ENCODE measurements at regions not wholly inside any gene's neighbourhood (a gene's known extent, or its start where the extent isn't known, plus 50 kb on each side); places are given as distances from the start of the nearest gene placed in this dataset.

GRCh38 chr4:103429283-103429682, 231.1 kb upstream of the CENPE start:
- peaks cover 13% of the 10 kb centered on the region; the same call in 2 of the 3 replicates for H3K36me3 Mint-ChIP-seq (ENCODE audit: low read depth)
- H2AFZ ChIP-seq, result no peak overlapping the region
- H3K4me3 Mint-ChIP-seq, result no peak overlapping the region; the same call in 2 of the 3 replicates
- peak overlapping the region; percentile 67 for H3K4me2 ChIP-seq
- no peaks in the 10 kb centered on the region for H3K79me2 ChIP-seq (replicated peaks; ENCODE audit: insufficient read depth)
- H3K27ac Mint-ChIP-seq, result no peak overlapping the region
- H3K4me3 ChIP-seq, result peak overlapping the region; percentile 29; the same call in 1 of the 2 replicates
- TF ChIP-seq REST (IDR thresholded peaks at IDR 0.05; ENCODE audit: unreplicated experiment), result no peak
- no peak for TF ChIP-seq JUNB (IDR thresholded peaks at IDR 0.05; ENCODE audit: unreplicated experiment)
- TF ChIP-seq POLR2AphosphoS5 (IDR thresholded peaks at IDR 0.05; ENCODE audit: low read depth), result no peak
- TF ChIP-seq NANOG (IDR thresholded peaks at IDR 0.05; ENCODE audit: borderline replicate concordance), result peak; percentile 65; the same call in 1 of the 2 replicates
- peak; percentile 98 for TF ChIP-seq ZNF462 (CRISPR knock-in tag; IDR thresholded peaks at IDR 0.05)
- TF ChIP-seq EZH2phosphoT487 (IDR thresholded peaks at IDR 0.05; ENCODE audit: unreplicated experiment), result no peak
- TF ChIP-seq ZNF331 (CRISPR knock-in tag; IDR thresholded peaks at IDR 0.05; ENCODE audit: low read depth), result no peak
- peak; percentile 93; the same call in 1 of the 2 replicates for TF ChIP-seq ZNF114 (CRISPR knock-in tag; IDR thresholded peaks at IDR 0.05)
- TF ChIP-seq STAT1 (IDR thresholded peaks at IDR 0.05; ENCODE audit: unreplicated experiment), result no peak
- TF ChIP-seq ETS1 (IDR thresholded peaks at IDR 0.05), result peak; percentile 36; the same call in 1 of the 2 replicates
- TF ChIP-seq CTCF (conservative IDR thresholded peaks at IDR 0.05; ENCODE audit: low read depth in 2 of 2), result peak; percentile 47 to 55
- peak; percentile 60 for TF ChIP-seq CREB1 (CRISPR knock-in tag; IDR thresholded peaks at IDR 0.05; ENCODE audit: low read depth)
- TF ChIP-seq EZH2 (IDR thresholded peaks at IDR 0.05; ENCODE audit: low read depth, unreplicated experiment), result no peak
- ATAC-seq, result peak; percentile 97
- H3K9me3 Mint-ChIP-seq, result no peaks in the 10 kb centered on the region; the same call in 2 of the 3 replicates
- H3F3A ChIP-seq (replicated peaks; ENCODE audit: low read depth), result no peaks in the 10 kb centered on the region
- H3K36me3 ChIP-seq (ENCODE audit: insufficient read depth), result no peaks in the 10 kb centered on the region
- no peaks in the 10 kb centered on the region; the same call in 1 of the 2 replicates for H3K9me2 ChIP-seq (ENCODE audit: insufficient read depth)
- DNase-seq (ENCODE audit: low spot score), result peak; percentile 88
- H4K20me1 ChIP-seq (replicated peaks; ENCODE audit: insufficient read depth), result no peaks in the 10 kb centered on the region
- H3K27ac ChIP-seq (ENCODE audit: low read depth), result no peak overlapping the region
- peaks cover 43% of the 10 kb centered on the region for H3K4me1 Mint-ChIP-seq
- H3K27me3 ChIP-seq (ENCODE audit: insufficient read depth), result no peaks in the 10 kb centered on the region
- H3K4me1 ChIP-seq (ENCODE audit: insufficient read depth), result peaks cover 45% of the 10 kb centered on the region
- H3K27me3 Mint-ChIP-seq (ENCODE audit: insufficient read depth, low read depth, poor library complexity), result peaks cover 2% of the 10 kb centered on the region
